NK-92 (cell line): ENCODE measurements at regions not wholly inside any gene's neighbourhood (a gene's known extent, or its start where the extent isn't known, plus 50 kb on each side); places are given as distances from the start of the nearest gene placed in this dataset.

Experiments used
- DNase-seq: peaks from one replicate; lab custom pipeline; 2025; ENCODE audit not compliant: unreplicated experiment; lab: John Stamatoyannopoulos, UW

DNA sequence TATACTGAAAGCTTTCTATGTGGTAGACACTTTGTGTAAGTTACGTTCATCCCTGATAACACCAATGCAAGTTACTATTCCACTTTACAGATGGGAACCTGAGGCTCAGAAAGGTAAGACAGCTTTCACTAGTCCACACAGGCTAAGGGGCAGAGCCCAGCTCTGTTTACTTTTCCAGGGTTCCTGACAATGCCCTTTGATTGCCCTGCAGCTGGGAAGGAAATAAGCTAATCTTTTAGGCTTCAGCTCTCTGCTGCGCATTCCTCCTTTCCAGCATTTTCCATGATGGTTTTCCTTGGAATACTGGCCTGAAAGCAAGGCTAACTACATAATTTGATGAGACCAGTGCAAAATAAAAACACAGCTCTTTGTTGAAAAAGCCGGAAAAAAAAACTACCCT is 185.7 kb upstream of the BTG1 start:
- no peak for DNase-seq

DNA sequence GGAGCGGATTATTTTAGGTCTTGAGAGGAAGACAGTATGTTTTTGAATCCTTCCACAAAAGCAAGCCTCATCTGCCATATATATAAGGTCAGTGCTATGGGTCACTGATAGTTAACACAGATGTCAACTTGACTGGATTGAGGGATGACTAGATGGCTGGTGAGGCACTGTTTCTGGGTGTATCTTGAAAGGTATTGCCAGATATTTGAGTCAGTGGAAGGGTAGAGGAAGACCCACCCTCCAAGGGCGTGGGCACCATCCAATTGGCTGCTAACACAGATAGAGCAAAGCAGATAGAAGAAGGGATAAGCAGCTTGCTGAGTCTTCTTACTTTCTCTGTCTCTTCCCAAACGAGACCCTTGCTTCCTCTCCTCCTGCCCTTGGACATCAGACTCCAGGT is 185.0 kb upstream of the BTG1 start:
- no peak for DNase-seq

DNA sequence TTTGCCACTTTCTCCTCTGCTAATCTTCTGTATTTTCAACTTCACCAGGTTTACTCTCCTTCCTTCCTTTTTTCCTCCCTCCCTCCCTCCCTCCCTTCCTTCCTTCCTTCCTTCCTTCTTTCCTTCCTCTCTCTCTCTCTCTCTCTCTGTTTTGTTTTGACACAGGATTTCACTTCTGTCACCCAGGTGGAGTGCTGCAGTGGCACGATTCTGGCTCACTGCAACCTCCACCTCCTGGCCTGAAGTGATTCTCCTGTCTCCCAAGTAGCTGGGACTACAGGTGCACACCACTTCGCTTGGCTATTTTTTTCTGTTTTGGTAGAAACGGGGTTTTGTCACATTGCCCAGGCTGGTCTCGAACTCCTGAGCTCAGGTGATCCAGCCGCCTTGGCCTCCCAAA is 181.2 kb upstream of the BTG1 start:
- DNase-seq = no peak

DNA sequence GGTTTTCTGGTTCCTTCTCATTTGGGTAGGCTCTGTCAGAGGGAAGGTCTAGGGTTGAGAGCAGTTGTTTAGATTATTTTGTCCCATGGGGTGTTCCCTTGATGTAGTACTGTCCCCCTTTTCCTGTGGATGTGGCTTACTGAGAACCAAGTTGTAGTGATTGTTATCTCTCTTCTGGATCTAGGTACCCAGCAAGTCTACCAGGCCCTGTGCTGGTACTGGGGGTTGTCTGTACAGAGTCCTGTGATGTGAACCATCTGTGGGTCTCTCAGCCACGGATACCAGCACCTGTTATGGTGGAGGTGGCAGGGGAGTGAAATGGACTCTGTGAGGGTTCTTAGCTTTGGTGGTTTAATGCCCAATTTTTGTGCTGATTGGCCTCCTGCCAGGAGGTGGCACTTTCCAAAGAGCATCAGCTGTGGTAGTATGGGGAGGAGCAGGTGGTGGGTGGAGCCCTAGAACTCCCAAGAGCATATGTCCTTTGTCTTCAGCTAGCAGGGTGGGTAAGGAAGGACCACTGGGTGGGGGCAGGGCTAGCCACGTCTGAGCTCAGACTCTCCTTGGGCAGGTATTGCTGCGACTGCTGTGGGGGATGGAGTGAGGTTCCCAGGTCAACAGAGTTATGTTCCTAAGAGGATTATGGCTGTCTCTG is 179.3 kb upstream of the BTG1 start:
- no peak for DNase-seq

DNA sequence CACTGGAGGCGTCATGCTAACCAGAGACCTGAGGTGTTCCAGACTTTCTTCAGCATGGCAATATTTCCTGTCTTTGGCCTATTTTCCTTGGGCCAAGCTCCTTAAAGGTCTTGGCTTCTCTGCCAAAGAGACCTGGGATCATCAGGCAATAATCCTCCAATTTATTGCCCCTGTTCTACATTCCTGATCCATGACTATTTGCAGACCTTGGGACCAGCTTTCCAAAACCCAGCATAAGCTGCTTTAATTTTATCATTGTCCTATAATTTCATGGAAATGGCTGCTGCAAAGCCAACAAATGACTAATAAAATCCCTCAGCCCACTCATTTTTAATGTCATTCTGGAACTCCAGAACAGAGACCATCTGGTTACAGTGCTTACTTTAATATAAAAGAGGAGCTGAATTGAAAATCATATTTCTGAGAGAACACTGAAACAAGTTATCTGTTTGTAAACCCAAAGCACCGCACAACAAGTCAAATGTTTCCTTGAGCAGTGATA is 166.9 kb upstream of the BTG1 start:
- DNase-seq = no peak

DNA sequence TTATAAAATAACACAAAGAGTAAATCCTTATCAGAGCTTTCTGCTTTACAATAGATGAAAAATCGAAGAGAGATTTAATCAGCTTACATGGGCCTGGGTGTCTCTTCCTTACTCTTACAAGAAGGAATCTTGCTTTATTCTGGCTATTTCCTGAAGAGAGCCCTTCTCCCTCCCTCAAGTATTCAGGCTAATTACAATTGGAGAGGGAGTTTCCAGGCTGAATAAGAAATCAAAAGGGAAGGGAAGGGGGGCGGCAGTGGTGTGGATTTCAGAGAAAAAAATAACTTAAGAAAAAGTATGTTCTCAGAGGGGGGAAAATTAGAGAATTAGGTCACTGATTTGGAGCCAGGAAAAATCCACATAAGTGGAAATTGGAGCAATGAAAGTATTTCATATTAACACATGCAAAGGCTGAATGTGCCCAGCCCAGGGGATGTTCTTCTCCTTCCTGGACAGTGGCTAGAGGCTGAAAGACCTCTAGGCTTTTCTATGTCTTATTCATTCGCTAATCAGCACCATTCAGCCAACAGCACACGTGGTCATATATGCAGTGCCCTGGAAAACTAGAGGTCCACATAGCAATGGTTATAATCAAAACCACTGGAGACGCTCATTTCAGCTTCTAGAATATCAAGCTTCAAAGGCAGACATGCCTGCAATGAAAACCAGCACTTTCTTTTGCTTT is 158.9 kb upstream of the BTG1 start:
- no peak for DNase-seq

DNA sequence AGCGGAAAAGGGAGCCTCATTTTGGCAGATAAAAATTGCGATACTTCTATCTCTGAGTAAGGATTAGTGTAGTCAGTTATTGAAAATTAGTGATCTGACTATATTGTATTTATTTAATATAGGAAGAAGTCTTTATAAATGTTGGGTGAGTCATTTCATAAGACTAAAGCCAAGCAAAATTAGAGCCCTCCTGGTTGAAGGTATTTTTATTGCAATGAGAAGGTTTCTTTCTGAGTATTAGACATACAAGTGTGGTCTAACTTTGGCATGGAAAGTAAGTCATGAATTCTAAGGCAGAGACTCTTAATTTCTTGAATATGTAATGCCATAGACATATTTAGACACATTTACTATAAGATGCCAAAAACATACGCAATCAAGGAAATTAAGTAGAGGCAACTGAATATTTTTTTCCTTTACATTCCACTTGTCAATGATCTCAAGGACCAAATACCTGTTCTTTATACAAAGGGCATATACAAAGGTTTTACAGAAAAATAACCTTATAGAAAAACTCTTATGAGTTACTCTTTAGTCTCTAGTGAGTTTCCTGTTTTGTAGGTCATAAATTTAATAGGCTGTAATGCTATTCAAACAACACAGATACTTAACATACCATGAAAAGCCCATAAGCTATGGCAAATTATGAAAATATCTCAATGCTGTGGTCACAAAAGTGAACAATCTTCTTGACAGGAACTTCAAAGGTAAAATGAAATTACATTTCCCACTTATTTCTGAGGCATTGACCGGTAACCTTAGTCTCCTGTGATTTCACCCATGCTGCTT is 156.6 kb upstream of the BTG1 start:
- no peak for DNase-seq

DNA sequence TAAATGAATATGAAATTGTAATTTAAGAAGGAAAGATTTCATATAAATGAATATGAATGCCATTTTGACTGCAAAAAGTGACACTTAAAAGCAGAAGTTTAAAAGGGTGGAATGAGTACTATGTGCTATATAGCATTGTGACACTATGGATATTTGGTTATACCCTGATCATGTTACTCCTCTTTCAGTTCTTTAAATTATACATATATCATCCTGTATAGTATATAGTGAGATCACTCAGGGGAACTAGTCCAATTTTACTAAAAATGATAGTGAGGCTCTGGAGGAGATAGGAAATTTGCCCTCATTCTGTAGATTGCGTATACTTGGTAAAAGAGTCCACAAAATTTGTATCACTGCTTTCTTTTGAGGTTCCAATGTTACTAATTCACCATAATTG is 155.7 kb upstream of the BTG1 start:
- DNase-seq = no peak

DNA sequence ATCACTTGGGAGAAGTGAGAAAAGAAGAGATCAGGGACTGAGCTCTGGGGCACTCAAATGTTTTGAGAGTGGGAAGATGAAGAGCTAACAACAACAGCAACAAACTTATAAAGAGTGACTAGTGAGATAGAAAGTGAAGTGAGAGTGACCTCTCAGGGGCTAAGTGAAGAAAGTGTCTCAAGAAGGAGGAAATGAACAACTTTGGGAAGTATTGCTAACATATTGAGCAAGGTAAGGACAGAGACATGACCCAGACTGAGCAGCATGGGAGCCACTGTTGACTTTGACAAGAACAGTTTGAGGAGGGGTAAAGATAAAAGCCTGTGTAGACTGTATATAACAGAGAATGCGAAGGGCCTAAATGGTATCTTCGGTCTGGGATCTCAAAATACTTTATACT is 155.1 kb upstream of the BTG1 start:
- DNase-seq = no peak

DNA sequence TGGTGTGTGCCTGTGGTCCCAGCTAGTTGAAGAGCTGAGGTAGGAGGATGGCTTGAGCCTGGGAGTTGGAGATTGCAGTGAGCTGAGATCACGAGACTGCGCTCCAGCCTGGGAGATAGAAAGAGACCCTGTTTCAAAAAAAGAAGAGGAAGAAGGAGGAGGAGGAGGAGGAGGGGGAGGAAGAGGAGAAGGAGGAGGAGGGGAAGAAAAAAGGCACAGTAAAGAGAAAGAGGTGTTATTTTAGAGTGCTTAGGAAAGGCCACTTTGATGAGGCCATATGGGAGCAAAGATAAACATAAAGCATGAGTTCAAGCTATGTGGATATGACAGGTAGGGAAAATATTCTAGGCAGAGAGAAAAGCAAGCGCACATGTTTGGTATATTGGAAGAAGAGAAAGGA is 154.1 kb upstream of the BTG1 start:
- no peak for DNase-seq

DNA sequence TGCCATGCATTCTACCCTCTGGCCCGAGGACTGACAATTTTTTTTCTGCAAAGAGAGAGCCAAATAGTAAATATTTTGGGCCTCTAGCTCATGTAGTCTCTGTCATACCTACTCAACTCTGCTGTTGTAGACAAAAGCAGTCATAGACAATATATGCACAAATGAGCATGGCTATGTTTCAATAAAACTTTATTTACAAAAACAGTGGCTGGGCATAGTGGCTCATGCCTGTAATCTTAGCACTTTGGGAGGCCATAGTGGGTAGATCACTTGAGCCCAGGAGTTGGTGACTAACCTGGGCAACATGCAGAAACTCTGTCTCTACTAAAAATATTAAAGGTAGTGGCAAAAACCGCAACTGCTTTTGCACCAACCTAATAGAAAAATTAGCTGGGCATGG is 153.7 kb upstream of the BTG1 start:
- no peak for DNase-seq

DNA sequence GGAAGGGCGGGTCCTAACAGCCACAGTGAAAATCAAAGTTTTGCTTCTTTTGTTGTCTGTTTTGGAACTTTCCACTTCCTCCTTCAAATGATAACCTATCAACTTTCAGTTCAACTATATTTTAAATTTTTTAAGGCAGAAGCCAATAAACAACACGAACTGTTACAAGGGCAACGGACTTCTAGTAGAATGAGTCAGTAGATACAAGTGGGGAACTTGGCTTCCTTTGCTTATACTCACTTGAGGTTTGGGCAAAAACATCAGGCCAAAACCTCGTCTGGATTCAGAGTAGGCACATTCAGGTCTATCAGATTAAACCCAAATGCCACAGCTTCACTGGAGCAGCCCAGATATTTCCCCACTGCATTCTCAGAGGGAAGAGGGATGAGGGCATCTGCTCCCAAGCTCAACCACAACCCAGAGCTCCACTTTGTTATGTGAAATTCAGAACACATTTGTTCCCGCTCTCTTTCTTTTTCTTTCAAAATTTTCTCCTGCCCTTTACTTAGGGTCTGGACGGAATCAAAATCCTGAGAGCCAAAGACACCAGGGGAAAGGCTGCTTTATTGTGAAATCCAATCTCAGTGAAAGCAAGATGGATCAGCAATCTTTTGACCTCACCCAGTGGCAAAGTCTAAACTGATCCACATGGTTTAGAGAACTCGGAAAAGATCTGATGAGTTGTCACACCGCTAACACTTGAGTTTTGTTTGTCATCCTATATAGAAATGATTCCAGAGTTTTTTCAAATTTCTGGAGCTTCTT is 152.5 kb upstream of the BTG1 start:
- no peak for DNase-seq

DNA sequence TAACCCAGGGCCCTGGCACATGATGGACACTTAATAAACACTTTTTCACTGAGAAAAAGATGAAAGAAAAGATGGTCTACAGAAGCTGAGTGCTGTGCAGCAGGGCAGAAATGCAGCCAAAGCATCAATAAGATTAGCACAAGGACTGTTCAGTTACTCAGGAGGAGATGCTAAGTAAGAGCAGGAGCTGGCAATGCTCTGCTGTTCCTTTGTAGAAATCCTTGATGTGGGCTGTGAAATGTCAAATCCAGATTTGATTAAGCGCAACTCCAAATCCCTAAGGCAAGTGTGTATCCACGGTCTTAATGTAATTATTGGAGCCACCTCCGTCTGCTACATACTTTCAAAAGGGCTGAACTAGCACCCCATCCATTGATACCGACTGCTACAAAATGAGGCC is 151.8 kb upstream of the BTG1 start:
- no peak for DNase-seq

DNA sequence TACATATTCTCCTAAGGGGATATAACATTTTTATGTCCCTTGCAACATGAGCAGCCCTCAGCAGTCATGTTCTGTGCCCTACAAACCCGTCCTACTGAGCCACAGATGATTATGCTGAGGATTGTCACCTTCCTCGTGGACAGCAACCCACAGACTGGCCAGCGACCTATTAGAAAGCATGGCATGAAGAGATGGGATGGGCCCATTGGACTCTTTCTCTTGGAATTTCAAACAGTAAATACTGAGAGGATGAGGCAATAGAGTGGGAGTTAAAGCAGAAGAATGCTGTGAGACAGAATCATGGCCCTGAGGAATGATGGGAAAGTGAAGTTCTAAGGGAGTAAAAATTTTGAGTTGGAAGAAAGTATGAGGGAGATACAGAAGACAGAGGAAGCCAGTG is 149.9 kb upstream of the BTG1 start:
- DNase-seq = no peak

DNA sequence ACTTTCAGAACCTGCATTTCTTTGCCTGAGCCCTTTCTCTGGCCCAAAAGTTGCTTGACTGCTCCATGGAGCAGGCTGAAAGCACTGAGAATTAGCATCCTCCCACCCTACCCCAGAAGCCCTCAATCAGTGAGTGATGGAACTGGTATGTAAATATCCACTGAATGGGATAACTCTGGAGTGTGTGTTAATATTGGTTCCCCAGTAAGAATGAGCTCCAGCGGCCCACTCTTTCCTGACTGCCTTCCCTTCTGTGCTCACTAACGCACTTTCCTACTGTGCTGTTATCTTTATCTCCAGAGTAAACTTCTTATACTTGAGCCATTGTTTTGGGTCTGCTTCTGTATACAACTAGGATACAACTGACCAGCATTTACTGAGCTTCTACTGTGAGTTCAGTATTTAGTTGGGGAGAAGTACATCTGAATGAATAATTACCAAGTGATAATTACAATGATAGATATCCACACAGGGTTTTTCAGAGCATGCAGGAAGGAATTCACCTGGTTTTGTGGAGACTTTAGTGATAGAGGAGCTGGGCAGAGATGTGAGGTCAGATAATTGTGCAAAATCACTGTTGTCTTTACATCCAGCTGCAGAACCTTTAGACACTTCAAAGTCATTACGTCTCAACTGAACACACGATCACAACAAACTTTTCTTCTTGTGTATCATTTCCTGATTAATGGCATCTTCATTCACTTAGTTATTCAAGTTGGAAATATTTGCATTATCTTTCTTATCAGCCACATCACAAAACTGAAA is 149.2 kb upstream of the BTG1 start:
- no peak for DNase-seq

DNA sequence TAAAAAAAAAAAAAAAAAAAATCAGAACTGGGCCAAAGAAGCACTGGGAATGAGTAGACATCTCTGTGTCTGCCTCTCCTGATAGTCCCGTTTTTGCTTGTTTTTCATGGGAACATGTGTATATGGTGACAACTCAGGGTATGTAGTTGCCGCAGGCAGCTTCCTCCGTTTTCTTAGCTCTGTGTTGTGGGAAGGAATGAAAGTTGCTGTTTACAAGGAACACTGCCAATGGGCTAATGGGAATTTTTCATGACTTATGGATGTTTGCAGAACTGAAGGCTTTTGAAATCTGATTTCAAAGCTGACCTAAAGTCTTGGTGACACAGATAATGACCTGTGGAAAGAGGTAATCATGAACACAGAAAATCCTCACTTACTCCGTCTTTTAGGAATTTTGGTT is 146.4 kb upstream of the BTG1 start:
- DNase-seq = no peak

DNA sequence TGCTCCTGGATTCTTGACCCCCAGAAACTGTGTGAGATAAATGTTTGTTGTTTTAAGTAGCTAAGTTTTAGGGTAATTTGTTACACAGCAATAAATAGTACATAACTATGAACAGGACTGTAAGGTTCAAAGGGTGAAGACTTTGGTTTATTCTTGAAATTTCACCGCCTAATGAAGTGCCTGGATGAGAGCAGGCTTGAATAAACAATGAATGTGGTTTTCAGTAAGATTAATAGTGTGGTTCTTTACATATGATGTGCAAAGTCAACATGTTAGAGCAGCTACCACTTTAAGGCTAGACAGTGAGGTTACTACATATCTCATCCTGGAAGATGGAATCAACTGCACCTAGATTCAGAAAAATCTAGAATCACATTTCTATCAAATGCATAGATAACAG is 145.2 kb upstream of the BTG1 start:
- no peak for DNase-seq

DNA sequence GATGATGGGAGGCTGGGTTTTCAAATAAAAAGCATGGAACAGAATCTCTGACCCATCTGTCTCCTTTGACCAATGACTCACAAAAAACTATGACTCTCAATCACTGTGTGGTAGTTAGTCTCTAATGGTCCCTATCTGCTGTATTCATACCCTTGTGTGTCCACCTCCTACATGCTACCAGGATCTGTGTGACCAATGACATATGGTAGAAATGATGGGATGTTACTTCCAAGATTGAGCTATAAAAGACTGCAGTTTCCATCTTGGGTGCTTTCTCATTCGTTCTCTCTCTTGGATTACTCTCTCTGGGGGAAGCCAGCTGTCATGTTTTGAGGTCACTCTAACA is 144.7 kb upstream of the BTG1 start:
- no peak for DNase-seq

DNA sequence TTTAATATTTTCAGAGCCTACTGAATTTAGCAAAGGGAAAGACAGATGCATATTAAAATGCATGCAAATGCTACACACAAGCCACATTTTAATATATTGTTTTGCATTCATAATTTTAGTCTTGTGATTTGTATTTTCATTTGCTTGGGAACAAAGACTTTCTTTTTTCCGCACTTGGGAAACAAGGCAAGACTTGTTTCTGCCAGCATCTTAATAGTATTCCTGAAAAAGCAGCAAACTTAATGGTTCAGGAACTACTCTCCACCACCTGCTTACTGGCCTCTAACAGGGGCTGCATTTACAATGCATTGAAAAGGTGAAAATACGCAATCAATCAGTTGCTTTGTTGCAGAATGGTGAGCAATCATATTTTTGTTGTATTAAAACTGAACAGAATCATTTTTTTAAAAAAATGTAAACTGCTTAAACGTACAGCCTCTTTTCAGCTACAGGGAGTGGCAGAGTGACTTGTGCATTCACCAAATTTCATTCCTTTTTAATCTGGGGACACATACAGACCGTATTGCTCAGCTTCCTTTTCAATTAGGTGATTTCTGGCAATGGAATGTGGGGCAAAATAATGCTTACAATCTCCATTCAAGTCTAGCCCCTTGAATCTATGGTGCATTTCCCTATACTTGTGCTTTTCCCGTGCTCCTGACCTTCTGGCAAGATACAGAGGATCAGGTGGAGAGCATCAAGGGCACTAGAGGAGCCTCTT is 144.1 kb upstream of the BTG1 start:
- DNase-seq = no peak

DNA sequence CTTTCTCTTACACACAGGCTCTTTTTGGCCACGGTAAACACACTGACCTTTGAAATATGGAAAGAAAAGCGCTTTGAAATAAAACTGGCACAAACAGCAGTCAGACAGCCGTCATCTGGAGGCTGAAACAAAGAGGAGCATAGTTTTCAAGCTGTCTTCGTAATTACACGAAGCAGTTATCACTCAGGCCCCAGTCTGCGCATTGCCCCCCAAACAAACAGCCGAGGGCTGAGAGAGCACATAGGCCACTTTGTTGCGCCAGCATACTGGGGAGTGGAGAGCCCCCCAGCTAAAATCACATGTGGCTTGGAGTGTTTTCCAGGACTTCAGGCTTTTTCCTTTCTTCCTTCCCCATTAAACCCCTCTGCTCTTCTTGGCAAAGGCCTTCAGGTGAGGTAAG is 142.9 kb upstream of the BTG1 start:
- DNase-seq = no peak
